ENCODE measurements at regions not wholly inside any gene's neighbourhood (a gene's known extent, or its start where the extent isn't known, plus 50 kb on each side); places are given as distances from the start of the nearest gene placed in this dataset.
"Not testable (repeated sequence)": the region's sequence is repeated elsewhere in the genome, so short reads cannot be mapped to it uniquely, and the experiment has no call there.

DNA sequence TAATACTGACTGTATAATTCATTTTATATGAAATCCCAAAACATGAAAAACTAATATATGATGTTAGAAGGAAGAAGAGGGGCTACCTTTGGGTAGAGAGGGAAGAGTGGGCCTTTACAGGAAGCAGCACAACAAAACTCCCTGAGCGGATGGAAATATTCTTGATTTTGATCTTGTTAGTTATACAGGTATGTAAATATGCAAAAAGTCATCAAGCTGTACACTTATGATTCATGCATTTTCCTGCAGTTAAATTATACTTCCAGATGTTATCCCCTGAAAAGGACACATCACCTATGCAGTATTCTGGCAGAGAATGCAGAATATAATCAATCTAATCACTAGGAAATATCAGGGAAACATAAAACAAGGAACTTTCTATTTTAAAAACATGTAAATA, 249.4 kb upstream of the MGAT5 start:
- BruUV-seq (replicated peaks): no TSS peak
- H3K4me3 ChIP-seq (ENCODE audit: low read depth, low read length): no peak overlapping the region
- peaks cover 6% of the 10 kb centered on the region; the same call in 1 of the 2 replicates for H3K4me1 ChIP-seq
- no peaks in the 10 kb centered on the region for H3K27me3 ChIP-seq (replicated peaks; ENCODE audit: control insufficient read depth, insufficient read depth, low read length)
- no peak for DNase-seq
- CTCF ChIA-PET: no interaction called here
- no peaks in the 10 kb centered on the region for H3K36me3 ChIP-seq (ENCODE audit: control insufficient read depth, insufficient read depth, low read length)
- intact Hi-C loops (cut with micrococcal nuclease; ENCODE audit: unreplicated experiment): loop anchor here (10.0 kb wide), 1 partner anchor 120 kb away; no protein-coding TSS in a partner anchor
- Mint-ChIP-seq H3K27ac (ENCODE audit: unreplicated experiment) (no peak overlapping the region), H3K4me1 (ENCODE audit: low read depth, unreplicated experiment) (peaks cover 6% of the 10 kb centered on the region), H3K9me3 (ENCODE audit: unreplicated experiment) (no peaks in the 10 kb centered on the region), H3K4me3 (ENCODE audit: unreplicated experiment) (no peak overlapping the region), H3K27me3 (ENCODE audit: insufficient read depth, unreplicated experiment) (no peaks in the 10 kb centered on the region), H3K36me3 (ENCODE audit: insufficient read depth, unreplicated experiment) (no peaks in the 10 kb centered on the region)
- POLR2A ChIA-PET: no interaction called here
- no peaks in the 10 kb centered on the region for H3K9me3 ChIP-seq
- TF ChIP-seq CTCF (IDR thresholded peaks at IDR 0.05; ENCODE audit: insufficient read depth in 1 of 2, low read depth in 1 of 2, low read length in 1 of 2, severe bottlenecking in 1 of 2, unreplicated experiment in 1 of 2): no peak

- H3K36me3 ChIP-seq (ENCODE audit: control insufficient read depth, insufficient read depth, low read length): no peaks in the 10 kb centered on the region
- no peak overlapping the region for H3K4me3 ChIP-seq (ENCODE audit: low read depth, low read length)
- DNase-seq: no peak
- CTCF ChIA-PET: no interaction called here
- TF ChIP-seq CTCF (IDR thresholded peaks at IDR 0.05; ENCODE audit: insufficient read depth in 1 of 2, low read depth in 1 of 2, low read length in 1 of 2, severe bottlenecking in 1 of 2, unreplicated experiment in 1 of 2): no peak
- POLR2A ChIA-PET: no interaction called here
- Mint-ChIP-seq H3K27ac (ENCODE audit: unreplicated experiment) (no peak overlapping the region), H3K4me1 (ENCODE audit: low read depth, unreplicated experiment) (peaks cover 6% of the 10 kb centered on the region), H3K36me3 (ENCODE audit: insufficient read depth, unreplicated experiment) (no peaks in the 10 kb centered on the region), H3K4me3 (ENCODE audit: unreplicated experiment) (no peak overlapping the region), H3K9me3 (ENCODE audit: unreplicated experiment) (no peaks in the 10 kb centered on the region), H3K27me3 (ENCODE audit: insufficient read depth, unreplicated experiment) (no peaks in the 10 kb centered on the region)
- no peaks in the 10 kb centered on the region for H3K27me3 ChIP-seq (replicated peaks; ENCODE audit: control insufficient read depth, insufficient read depth, low read length)
- no TSS peak for BruUV-seq (replicated peaks)
- intact Hi-C loops (cut with micrococcal nuclease; ENCODE audit: unreplicated experiment): loop anchor here (10.0 kb wide), 1 partner anchor 124 kb away; no protein-coding TSS in a partner anchor
- peaks cover 6% of the 10 kb centered on the region; the same call in 1 of the 2 replicates for H3K4me1 ChIP-seq
- H3K9me3 ChIP-seq: no peaks in the 10 kb centered on the region
Observed at GRCh38 chr2:134008837-134009236, 245.0 kb upstream of the MGAT5 start.

DNA sequence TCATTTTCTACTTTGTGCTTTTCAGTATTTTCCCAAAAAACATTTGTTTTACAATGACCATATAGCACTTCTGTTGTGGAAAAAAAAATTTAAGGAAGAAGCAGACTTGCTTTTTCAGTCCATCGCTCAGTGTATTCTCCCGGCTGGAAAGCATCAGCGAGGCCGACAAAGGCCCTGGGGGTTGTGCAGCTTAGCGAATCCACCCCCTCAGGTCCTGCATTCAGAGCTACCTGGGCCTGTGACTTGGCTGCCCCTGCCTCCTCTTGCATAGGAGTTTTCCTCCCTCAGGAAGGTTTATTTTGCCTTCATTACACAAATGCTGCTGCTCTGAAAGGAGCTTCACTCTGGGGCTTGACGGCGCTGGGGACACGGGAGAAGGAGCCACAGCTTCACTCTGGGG, 244.4 kb upstream of the MGAT5 start:
- H3K9me3 Mint-ChIP-seq (ENCODE audit: unreplicated experiment): no peaks in the 10 kb centered on the region
- no peak for TF ChIP-seq CTCF (IDR thresholded peaks at IDR 0.05; ENCODE audit: insufficient read depth in 1 of 2, low read depth in 1 of 2, low read length in 1 of 2, severe bottlenecking in 1 of 2, unreplicated experiment in 1 of 2)
- no peaks in the 10 kb centered on the region for H3K27me3 ChIP-seq (replicated peaks; ENCODE audit: control insufficient read depth, insufficient read depth, low read length)
- H3K27me3 Mint-ChIP-seq (ENCODE audit: insufficient read depth, unreplicated experiment): no peaks in the 10 kb centered on the region
- intact Hi-C loops (cut with micrococcal nuclease; ENCODE audit: unreplicated experiment): loop anchor here (10.0 kb wide), 1 partner anchor 125 kb away; no protein-coding TSS in a partner anchor
- POLR2A ChIA-PET: no interaction called here
- BruUV-seq (replicated peaks): no TSS peak
- no peaks in the 10 kb centered on the region for H3K36me3 ChIP-seq (ENCODE audit: control insufficient read depth, insufficient read depth, low read length)
- H3K27ac Mint-ChIP-seq (ENCODE audit: unreplicated experiment): no peak overlapping the region
- no peak overlapping the region for H3K4me3 Mint-ChIP-seq (ENCODE audit: unreplicated experiment)
- no peaks in the 10 kb centered on the region for H3K36me3 Mint-ChIP-seq (ENCODE audit: insufficient read depth, unreplicated experiment)
- H3K4me3 ChIP-seq (ENCODE audit: low read depth, low read length): no peak overlapping the region
- peaks cover 6% of the 10 kb centered on the region for H3K4me1 Mint-ChIP-seq (ENCODE audit: low read depth, unreplicated experiment)
- H3K4me1 ChIP-seq: peaks cover 6% of the 10 kb centered on the region; the same call in 1 of the 2 replicates
- no peak for DNase-seq
- H3K9me3 ChIP-seq: no peaks in the 10 kb centered on the region
- CTCF ChIA-PET: no interaction called here

- DNase-seq; POLR2A ChIA-PET; H3K36me3 Mint-ChIP-seq (ENCODE audit: insufficient read depth, unreplicated experiment); H3K4me3 Mint-ChIP-seq (ENCODE audit: unreplicated experiment); H3K4me1 ChIP-seq; CTCF ChIA-PET; H3K9me3 Mint-ChIP-seq (ENCODE audit: unreplicated experiment); H3K27me3 ChIP-seq (replicated peaks; ENCODE audit: control insufficient read depth, insufficient read depth, low read length); H3K4me3 ChIP-seq (ENCODE audit: low read depth, low read length); H3K27ac Mint-ChIP-seq (ENCODE audit: unreplicated experiment); H3K9me3 ChIP-seq; H3K27me3 Mint-ChIP-seq (ENCODE audit: insufficient read depth, unreplicated experiment); H3K4me1 Mint-ChIP-seq (ENCODE audit: low read depth, unreplicated experiment); BruUV-seq (replicated peaks); H3K36me3 ChIP-seq (ENCODE audit: control insufficient read depth, insufficient read depth, low read length): not testable (repeated sequence)
- intact Hi-C loops (cut with micrococcal nuclease; ENCODE audit: unreplicated experiment): loop anchor here (10.0 kb wide), 1 partner anchor 125 kb away; no protein-coding TSS in a partner anchor
Observed at GRCh38 chr2:134009906-134010305, 244.0 kb upstream of the MGAT5 start.
